Left kidney (tissue), 1 donor: ENCODE measurements at regions not wholly inside any gene's neighbourhood (a gene's known extent, or its start where the extent isn't known, plus 50 kb on each side); places are given as distances from the start of the nearest gene placed in this dataset.
"Not testable (repeated sequence)": the region's sequence is repeated elsewhere in the genome, so short reads cannot be mapped to it uniquely, and the experiment has no call there.

Source experiments
- DNase-seq: peaks from one replicate; pipeline ENCODE4 v3.0.0-alpha.2; 2013

DNA sequence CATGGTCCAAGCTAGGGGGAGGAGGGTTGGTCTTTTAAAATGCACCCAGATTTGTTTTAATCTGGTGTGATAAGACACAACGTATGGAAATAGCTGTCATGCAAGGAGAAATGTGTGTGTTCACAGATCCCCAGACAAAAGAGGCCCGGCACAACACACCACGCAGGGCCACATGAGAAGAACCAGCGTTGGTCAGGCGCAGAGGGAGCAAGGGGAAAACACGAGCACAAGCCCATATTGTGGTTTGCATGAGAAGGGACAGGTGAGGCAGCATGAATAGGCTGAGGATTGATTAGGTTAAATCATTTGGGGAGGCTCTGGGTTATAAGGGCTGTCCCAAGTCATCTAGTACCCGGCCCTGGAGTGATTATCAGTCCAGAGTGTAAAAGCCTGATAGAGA lies 272.5 kb upstream of the NCKAP5 start:
- DNase-seq = no peak

DNA sequence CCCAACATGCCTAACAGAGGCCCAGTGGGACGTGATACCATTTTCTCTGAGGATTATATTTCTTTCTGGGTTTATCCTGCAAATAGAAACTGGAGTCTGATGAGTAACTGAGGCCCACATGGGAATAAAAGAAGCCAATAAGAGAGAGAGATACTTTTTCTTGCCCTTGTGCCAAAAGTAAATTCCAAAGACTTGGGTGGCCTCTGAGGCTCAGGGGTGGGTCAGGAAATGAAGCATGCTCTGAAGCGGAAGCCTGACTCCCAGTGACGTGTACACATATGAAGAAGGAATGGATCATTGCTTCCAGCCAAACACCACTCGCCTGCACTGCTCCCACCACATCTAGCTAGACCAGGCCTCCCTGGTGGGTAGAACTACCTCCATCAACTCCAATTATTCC lies 273.6 kb upstream of the NCKAP5 start:
- no peak for DNase-seq

DNA sequence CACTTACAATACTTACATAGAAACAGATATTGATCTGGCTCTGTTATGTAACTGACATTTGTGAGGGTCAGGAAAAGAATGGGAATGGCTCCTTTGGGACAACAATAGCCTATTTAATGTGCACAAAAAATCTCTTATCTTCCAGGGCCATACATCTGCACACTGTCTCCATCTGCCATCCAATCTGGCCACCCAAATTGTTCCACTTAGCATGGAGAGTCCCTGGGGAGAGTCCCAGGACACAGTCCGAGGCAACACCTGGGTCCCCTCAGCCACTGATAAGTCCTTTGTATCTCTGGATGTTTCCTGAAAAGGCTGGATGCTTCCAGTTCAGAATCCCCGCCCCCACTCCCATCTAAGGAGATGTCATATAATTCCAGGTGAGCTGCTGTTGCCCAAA lies 274.2 kb upstream of the NCKAP5 start:
- no peak for DNase-seq

DNA sequence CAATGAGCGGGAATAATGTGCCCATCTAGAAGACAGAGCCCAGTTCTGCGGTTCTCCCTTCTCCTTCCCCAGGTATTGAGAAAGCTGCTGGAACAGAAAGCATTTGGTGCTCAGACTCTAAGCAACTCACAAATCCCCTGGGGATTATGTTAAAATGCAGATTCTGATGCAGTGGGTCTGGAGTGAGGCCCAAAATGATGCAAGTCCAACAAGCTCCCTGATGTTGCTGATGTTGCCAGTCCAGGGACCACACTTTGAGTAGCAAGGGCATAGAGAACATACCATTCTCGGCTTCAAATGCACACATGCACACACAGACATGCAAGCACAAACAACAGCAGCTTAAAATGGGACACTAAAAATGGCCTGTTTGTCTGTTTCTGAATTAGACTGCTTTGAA lies 274.8 kb upstream of the NCKAP5 start:
- DNase-seq = no peak

DNA sequence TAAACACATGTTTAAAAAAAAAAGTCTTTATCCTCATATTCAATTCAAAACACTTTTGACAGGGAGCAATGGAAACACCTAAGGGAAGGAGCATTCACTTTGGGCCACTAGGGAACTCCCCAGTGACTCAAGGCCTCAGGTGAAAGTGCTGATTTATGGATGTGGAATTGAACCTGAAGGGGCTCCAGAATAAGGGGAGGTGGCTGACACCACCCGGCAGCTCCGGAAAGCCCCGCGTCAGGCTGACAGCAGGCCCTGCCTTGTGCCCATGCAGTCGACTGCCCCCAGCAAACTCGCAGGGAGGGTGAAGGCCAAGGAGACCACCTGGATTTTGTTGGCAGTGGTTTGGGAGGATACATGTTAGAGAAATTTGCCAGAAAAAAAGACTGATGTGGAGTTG lies 275.3 kb upstream of the NCKAP5 start:
- DNase-seq = no peak

DNA sequence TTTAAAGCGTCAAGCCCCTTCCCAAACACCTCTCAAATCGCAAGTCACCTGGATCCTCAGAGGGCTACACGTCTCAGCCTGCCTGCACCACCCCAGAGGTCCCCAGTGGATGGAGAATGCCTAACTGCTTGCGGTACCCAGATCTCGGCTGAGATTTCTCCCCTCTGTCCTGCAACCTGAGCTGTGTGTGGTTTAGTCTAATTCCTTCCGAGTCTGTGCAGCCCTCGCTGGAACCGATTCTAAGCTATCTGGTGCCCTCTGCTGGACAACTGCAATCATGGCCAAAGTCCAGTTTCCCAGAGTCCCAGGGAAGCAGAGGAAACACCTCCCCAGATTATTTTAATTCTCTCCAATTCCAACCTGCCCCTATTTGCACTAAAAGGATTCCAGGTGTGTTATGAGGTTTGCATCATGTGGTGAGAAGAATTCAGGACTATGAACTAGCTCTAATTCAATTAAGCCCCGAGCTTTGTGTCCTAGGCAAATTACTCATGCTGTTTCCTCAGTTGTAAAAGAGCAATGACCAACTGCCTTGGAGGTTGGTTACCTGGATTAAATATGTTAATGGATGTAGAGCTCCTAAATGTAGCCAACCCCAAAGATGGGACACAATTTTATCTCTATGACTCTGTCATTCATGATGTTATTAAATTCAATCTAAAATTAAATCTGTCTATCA lies 276.1 kb upstream of the NCKAP5 start:
- peak; percentile 64 for DNase-seq

DNA sequence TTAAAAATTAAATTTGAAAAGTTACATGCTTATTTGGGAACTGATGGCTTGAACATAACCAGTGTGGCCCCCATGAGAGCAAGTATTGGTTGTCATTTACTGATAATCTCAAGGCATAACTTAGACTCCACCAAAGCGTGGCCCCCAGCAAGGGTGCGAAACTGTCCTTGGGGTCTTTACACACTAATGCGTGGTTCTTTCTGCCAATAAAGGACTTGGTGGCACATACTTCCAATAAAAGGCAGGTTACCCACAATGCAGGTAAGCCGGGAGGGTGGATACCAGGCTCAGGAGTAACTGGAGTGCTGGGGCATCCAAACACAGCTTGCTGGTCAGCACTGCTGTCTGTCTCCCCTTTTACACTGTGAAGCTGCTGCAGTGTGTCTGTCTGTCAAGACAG lies 278.2 kb upstream of the NCKAP5 start:
- DNase-seq = no peak

DNA sequence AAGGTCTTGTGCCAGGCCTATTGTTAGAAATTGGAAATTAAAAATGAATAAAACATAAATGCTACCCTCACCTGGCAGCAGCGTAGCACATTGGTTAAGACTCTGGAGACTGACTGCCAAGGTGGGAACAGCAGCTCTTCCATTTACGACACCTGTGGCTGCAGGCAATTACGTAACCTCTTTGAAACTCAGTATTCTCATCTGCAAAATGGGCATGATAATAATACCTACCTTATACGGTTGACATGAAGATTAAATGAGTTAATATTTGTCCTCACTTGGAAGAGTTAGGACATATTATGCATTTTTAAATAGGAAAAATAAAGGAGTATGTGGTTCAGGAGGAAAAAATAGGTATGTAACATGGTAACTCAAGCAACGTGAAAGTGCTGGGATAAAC lies 279.3 kb upstream of the NCKAP5 start:
- DNase-seq = no peak

DNA sequence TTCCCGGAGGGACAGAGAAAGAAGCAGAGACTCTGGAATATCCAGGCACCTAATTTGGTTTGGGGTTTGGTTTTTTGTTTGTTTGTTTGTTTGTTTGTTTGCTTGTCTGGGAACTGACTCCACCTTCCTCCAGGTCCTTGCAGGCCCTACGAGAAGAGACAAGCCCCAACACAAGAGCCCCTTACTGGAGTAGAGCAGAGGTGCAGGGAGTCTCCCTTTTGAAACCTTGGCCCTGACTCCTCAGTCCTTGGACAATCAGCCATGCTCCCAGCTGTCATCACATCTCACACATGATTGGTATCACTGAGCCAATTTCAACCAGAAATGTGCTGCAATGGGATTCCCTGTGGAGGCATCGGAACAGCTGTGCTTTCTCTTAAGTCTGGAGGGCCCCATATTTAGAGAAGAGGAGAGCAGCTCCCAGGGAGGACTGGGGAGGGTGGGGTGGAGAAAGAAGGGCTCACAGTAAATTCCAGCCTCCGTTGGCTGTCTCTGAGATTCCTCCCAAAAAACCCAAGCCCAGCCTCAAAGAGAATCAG lies 279.9 kb upstream of the NCKAP5 start:
- no peak for DNase-seq

DNA sequence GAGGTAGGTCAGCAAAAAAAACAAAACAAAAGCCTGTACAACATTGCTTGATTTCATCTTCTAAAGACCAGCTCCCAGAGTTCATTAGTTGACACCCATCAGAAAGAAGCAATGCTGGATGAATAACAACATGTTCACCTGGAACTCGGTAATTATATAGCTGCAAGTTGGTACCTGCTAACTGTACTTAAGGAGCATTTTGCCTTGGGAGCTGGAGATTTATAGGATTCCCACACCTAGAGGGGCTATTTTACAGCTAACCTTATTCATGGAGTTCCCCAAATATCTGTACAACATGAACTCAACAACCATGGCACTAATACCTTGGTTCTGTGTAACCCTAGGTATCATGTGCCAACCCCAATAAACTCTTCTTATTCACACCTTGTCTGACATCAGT lies 281.1 kb upstream of the NCKAP5 start:
- no peak for DNase-seq

DNA sequence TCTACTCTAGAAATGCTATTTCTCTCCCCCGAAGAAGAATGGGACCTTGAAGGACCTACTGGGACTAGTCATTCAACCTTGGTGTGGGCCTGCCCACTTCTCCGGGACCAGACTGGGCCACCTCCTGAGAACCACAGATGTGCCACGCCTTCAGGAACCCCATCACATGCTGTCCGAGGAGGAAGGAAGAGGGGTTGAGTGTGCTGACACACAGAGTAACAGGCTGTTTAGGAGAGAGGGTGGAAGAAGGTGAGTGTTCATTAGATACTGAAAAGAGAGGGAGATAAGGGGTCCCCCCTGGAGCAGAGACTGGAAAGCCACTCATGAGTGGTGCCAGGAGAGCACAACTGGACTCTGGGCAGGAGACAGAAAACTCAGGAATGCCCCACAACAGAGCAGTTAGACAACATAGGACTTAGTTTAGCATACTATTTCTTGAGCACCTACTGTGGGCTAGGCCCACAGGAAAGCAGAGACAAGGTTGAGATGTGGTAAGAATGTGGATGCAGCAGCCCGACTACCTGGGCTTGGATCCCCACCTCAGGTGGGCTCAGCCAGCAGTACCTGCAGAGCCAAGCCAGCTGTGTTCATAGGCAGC lies 286.4 kb upstream of the NCKAP5 start:
- DNase-seq = no peak

DNA sequence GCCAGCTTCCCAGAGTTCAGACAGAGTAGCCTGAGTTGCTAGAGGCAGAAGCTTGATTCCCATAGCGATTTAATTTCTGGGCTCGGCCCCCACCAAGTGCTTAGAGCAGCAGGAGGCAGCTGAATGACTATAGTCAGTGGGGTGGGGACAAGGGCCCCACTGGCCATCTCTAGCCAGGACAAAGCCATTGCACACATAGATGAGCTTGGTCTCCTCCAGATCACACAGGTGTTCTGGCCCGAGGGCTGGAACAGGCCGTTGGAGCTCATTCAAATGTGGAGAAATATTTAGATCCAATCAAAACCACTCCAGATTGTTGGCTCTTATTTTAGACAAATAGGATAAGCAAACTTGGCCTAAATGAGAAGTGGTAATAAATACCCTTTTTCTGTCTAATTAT lies 287.3 kb upstream of the NCKAP5 start:
- DNase-seq = no peak

DNA sequence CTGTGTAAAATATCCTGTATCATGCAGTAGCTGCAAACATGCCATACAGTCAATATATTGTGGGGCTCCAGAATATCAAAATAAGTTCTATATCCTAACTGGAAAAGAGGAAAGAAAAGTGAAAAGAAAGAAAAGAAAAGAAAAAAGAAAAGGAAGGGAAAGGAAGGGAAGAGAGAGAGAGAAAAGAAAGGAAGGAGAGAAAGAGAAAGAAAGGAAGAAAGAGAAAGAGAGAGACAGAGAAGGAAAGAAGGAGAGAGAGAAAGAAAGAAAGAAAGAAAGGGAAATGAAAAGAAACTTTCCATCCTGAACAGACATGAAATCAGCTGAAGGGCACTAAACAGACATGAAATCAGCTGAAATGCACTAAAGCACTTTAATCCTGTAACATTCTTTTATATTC lies 288.4 kb upstream of the NCKAP5 start:
- no peak for DNase-seq

DNA sequence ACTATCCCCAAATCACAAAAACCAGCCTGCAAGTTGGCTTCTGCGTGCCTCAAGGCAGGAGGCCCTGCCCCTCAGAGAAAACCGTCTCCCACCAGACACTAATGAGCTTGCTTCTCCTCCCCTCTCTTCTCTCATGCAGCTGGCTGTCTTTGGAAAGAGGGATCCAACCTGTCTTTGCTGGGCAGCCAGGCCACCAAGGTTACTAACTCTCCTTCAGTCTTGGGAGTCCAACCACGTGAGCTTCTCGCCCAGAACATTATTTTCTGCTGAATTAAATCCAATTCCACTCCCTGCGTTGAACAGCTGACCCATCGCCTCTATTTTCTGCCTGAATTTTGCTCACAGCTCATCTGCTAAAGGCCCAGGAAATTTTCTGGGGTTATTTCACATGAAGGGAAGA lies 291.3 kb upstream of the NCKAP5 start:
- DNase-seq = no peak

DNA sequence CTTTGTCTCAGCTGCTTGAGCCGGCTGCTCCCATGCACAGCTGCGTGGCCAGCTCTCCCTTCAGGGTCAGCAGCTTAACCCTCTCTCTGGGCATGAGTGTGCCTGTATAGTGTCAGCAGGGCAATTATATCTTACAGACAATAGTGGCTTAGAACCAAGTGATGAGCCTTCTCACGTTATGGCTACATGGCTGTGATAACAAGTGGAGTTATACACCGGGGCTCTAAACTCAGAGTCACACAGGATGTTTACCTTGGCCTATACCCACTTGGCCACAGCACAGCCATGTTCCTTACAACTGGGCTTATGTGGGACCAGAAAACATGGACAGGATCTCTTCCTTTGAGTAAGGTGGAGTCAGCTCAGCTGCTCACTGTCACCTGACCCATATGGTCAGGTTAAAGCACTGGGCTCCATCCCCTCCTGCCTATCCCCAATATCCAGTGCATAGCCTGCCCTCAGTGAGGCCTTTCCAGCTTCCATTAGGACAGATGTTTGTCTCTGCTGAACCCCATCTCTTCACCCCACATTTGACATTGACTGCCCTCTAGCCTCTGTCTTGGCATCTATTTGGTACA lies 294.2 kb upstream of the NCKAP5 start:
- DNase-seq = no peak

DNA sequence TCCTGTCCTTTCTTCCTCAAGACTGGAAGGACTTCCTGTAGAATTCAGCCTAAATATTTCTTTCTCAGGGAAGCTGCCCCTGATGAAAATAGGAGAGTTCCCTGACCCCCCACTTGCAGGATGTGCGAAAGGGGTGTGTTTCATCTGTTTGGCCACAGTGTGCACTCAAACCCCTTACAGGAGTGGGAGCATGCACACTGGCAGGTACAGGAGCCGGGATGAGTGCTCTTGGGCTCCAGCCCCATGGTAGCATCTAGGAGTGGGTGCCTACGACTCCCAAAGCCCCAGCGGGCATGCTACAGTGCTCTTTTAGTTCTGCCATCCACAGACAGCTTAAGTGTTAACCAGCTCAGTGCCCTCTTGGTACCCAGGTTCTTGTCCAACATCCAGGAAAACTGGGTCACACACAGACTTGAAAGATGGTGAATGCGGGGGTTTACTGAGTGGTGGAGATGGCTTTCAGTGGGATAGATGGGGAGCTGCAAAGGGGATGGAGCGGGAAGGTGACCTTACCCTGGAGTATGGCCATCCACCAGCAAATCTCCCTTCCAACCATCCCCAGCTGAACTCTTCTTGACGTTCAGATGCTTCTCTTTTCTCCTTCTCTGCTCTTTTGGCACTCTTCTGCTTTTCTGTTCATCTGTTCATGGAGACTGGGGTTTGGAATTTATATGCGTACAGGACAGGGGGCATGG lies 295.0 kb upstream of the NCKAP5 start:
- no peak for DNase-seq

DNA sequence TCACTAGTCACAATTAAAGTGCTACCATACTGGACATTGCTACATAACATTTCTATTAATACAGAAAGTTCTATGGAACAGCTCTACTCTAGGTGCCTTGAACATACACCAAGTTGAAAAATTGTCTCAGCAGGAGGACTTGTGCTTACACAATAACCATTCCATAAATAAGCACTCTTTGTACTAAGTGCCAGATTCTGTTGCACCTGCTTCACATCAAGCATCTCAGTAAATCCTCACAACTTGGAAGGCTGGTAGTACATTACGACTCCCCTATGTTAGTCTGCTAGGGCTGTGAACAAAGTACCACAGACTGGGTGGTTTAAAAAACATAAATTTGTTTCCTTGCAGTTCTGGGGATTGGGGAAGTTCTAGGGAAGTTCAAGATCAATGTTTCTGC lies 296.9 kb upstream of the NCKAP5 start:
- no peak for DNase-seq

DNA sequence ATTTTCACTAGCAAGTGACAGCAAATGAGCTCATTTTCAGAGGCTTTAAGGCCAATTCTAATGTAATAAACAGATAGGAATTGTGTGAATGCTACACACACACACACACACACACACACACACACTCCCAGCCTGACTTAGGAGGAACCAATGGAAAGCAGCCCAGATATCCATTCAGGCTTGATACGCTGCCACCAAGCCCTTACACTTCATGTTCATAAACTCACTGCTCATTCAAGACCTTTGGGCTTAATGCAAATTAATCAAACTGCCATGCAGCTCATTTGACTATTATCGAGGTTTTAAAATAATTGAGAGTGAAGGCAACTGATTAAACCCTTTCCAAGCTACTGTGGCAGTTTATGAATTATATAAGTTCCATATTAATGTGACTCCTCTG lies 298.9 kb upstream of the NCKAP5 start:
- DNase-seq = no peak

DNA sequence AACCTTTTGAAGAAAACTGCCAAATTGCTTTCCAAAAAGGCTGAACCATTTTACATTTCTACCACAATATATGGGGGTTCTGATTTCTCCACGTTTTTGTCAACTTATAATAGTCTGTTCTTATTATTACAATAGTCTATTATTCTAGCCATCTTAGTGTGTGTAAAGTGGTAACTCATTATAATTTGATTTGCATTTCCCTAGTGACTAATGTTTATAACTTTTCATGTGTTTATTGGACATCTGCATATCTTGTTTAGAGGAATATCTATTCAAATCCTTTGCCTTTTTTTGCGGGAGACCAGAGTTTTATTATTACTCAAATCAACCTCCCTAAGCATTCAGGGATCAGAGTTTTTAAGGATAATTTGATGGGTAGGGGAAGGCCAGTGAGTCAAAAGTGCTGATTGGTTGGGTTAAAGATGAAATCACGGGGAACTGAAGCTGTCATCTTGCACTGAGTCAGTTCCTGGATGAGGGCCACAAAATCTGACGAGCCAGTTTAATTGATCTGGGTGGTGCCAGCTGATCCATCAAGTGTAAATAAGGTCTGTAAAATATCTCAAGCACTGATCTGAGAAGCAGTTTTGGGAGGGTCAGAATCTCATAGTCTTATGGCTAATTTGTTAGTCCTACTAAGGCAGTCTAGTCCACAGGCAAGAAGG lies 303.4 kb upstream of the NCKAP5 start:
- DNase-seq = no peak

DNA sequence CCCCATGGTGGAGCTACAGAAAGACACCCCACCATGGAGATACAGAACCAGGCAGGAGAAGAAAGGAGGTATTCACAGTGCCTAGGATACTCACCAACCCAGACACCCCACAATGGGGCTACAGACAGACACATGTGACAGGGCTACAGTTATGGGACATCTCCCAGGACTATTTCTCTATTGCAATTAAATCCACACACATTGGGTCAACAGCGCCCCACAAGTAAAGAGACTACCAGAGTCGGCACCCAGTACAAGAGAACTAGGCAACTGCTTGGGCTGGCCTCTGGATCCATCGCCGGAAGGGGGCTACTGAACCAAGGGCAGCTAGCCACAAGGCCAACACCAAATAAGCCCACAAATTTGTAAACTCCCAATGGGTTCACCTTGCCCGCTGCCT lies 310.1 kb upstream of the NCKAP5 start:
- DNase-seq = no peak

DNA sequence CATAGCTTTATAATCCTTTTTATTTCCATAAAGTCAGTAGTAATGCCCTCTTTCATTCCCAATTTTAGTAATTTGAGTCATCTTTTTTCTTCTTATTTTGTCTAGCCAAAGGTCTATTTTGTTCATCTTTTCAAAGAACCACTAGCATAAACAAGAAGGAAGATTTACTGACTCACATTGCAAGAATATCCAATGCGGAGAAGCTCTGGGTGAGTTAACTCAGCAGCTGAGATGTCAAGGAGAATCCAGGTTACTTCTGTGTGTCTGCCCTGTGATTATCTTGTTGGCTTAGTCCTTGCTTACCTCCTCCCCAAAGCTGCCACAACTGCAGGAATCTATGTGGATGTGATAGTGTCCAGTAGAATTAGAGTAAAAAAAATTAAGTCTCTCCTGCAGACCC lies 311.4 kb upstream of the NCKAP5 start:
- DNase-seq = no peak

DNA sequence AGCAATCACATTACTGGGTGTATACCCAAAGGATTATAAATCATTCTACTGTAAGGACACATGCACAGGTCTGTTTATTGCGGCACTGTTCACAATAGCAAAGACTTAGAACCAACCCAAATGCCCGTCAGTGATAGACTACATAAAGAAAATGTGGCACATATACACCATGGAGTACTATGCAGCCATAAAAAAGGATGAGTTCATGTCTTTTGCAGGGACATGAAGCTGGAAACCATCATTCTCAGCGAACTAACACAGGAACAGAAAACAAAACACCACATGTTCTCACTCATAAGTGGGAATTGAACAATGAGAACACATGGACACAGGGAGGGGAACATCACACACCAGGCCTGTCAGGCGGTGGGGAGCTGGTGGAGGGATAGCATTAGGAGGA lies 313.9 kb upstream of the NCKAP5 start:
- DNase-seq = not testable (repeated sequence)
